ENCODE measurements at regions not wholly inside any gene's neighbourhood (a gene's known extent, or its start where the extent isn't known, plus 50 kb on each side); places are given as distances from the start of the nearest gene placed in this dataset.
"Not testable (repeated sequence)": the region's sequence is repeated elsewhere in the genome, so short reads cannot be mapped to it uniquely, and the experiment has no call there.

GRCh38 chr3:125771506-125771905 lies 176.2 kb upstream of the OSBPL11 start:
- ATAC-seq; POLR2A ChIA-PET; DNase-seq; intact Hi-C loops (cut with micrococcal nuclease); H3K4me3 ChIP-seq (ENCODE audit: low read length); H3K4me3 Mint-ChIP-seq; CTCF ChIA-PET; H3K36me3 Mint-ChIP-seq; H3K4me1 ChIP-seq (ENCODE audit: control insufficient read depth in 2 of 2, insufficient read depth in 2 of 2, low read length in 2 of 2); H3K27ac Mint-ChIP-seq; H3K36me3 ChIP-seq (ENCODE audit: control insufficient read depth in 2 of 3, insufficient read depth in 3 of 3, low read length in 3 of 3); H3K27me3 ChIP-seq (ENCODE audit: control insufficient read depth in 2 of 2, insufficient read depth in 2 of 2, low read length in 2 of 2); H3K27ac ChIP-seq (ENCODE audit: low read depth, low read length); H3K9me3 ChIP-seq (ENCODE audit: control insufficient read depth in 2 of 3, low read length in 3 of 3); H3K4me1 Mint-ChIP-seq; H3K9me3 Mint-ChIP-seq: not testable (repeated sequence)
- peaks cover 4 to 15% (median 5%) of the 10 kb centered on the region in 5 donors for H3K27me3 Mint-ChIP-seq

- ATAC-seq; H3K9me3 Mint-ChIP-seq; POLR2A ChIA-PET; H3K27ac ChIP-seq (ENCODE audit: low read depth, low read length); H3K4me1 ChIP-seq (ENCODE audit: control insufficient read depth in 2 of 2, insufficient read depth in 2 of 2, low read length in 2 of 2); H3K36me3 ChIP-seq (ENCODE audit: control insufficient read depth in 2 of 3, insufficient read depth in 3 of 3, low read length in 3 of 3); H3K4me1 Mint-ChIP-seq; H3K9me3 ChIP-seq (ENCODE audit: control insufficient read depth in 2 of 3, low read length in 3 of 3); H3K4me3 ChIP-seq (ENCODE audit: low read length); intact Hi-C loops (cut with micrococcal nuclease); CTCF ChIA-PET; H3K27ac Mint-ChIP-seq; H3K36me3 Mint-ChIP-seq; H3K27me3 ChIP-seq (ENCODE audit: control insufficient read depth in 2 of 2, insufficient read depth in 2 of 2, low read length in 2 of 2); H3K4me3 Mint-ChIP-seq; DNase-seq; H3K27me3 Mint-ChIP-seq: not testable (repeated sequence)
Measured at GRCh38 chr3:125774433-125775034, 179.2 kb upstream of the OSBPL11 start.

DNA sequence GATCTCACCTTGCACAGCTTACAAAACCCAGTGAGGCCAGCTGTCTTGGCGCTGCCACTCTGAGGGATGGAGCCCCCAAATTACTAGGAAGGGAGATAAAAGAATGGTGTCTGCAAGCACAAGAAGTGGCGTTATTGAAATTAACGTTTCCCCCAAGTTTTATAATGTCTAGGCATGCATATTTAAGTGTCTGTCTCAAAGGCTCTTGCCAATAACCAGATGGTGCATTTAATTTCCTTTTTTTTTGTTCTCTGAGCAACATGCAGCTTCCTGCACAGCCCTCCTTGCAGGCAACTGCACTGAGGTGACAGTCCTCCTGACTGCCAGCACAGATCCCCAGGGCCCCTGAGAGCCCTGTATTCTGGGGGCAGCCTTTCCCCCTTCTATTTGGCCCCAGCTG lies 179.8 kb upstream of the OSBPL11 start:
- H3K27me3 Mint-ChIP-seq; H3K36me3 ChIP-seq (ENCODE audit: control insufficient read depth in 2 of 3, insufficient read depth in 3 of 3, low read length in 3 of 3); H3K4me1 ChIP-seq (ENCODE audit: control insufficient read depth in 2 of 2, insufficient read depth in 2 of 2, low read length in 2 of 2); H3K4me3 Mint-ChIP-seq; H3K4me1 Mint-ChIP-seq; H3K4me3 ChIP-seq (ENCODE audit: low read length); POLR2A ChIA-PET; H3K36me3 Mint-ChIP-seq; H3K9me3 ChIP-seq (ENCODE audit: control insufficient read depth in 2 of 3, low read length in 3 of 3); CTCF ChIA-PET; H3K27ac Mint-ChIP-seq; H3K27ac ChIP-seq (ENCODE audit: low read depth, low read length); ATAC-seq; DNase-seq; intact Hi-C loops (cut with micrococcal nuclease); H3K9me3 Mint-ChIP-seq; H3K27me3 ChIP-seq (ENCODE audit: control insufficient read depth in 2 of 2, insufficient read depth in 2 of 2, low read length in 2 of 2): not testable (repeated sequence)

- intact Hi-C loops (cut with micrococcal nuclease); POLR2A ChIA-PET; DNase-seq; H3K9me3 Mint-ChIP-seq; H3K4me1 Mint-ChIP-seq; ATAC-seq; H3K9me3 ChIP-seq (ENCODE audit: control insufficient read depth in 2 of 3, low read length in 3 of 3); H3K27ac ChIP-seq (ENCODE audit: low read depth, low read length); H3K36me3 Mint-ChIP-seq; H3K4me3 ChIP-seq (ENCODE audit: low read length); H3K27me3 Mint-ChIP-seq; H3K36me3 ChIP-seq (ENCODE audit: control insufficient read depth in 2 of 3, insufficient read depth in 3 of 3, low read length in 3 of 3); H3K27me3 ChIP-seq (ENCODE audit: control insufficient read depth in 2 of 2, insufficient read depth in 2 of 2, low read length in 2 of 2); CTCF ChIA-PET; H3K4me1 ChIP-seq (ENCODE audit: control insufficient read depth in 2 of 2, insufficient read depth in 2 of 2, low read length in 2 of 2); H3K27ac Mint-ChIP-seq; H3K4me3 Mint-ChIP-seq: not testable (repeated sequence)
Measured at GRCh38 chr3:125775606-125776294, 180.5 kb upstream of the OSBPL11 start.

DNA sequence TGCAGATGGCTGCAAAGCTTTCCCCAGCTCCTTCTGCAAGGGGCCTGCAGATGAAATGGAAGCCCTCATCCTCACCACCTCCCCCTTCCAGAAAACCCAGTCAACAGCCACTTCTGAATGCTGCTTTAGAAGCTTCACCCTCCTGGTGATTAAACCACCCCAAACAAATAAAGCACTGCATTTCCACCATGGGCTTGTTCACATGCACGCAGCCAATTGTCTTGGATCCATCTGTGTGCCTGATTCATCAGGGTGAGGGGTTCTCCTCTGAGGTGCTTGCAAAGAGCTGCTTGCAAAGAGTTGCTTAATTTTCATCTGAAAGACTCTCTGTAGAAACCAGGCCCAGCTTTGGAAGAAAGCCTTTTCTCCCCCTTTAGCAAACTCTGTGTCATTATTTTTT lies 184.0 kb upstream of the OSBPL11 start:
- H3K27ac ChIP-seq (ENCODE audit: low read depth, low read length); H3K9me3 Mint-ChIP-seq; H3K4me3 Mint-ChIP-seq; H3K27me3 ChIP-seq (ENCODE audit: control insufficient read depth in 2 of 2, insufficient read depth in 2 of 2, low read length in 2 of 2); H3K9me3 ChIP-seq (ENCODE audit: control insufficient read depth in 2 of 3, low read length in 3 of 3); H3K4me1 Mint-ChIP-seq; ATAC-seq; POLR2A ChIA-PET; H3K4me1 ChIP-seq (ENCODE audit: control insufficient read depth in 2 of 2, insufficient read depth in 2 of 2, low read length in 2 of 2); CTCF ChIA-PET; H3K36me3 ChIP-seq (ENCODE audit: control insufficient read depth in 2 of 3, insufficient read depth in 3 of 3, low read length in 3 of 3); H3K4me3 ChIP-seq (ENCODE audit: low read length); H3K27me3 Mint-ChIP-seq; H3K36me3 Mint-ChIP-seq; H3K27ac Mint-ChIP-seq; intact Hi-C loops (cut with micrococcal nuclease); DNase-seq: not testable (repeated sequence)

DNA sequence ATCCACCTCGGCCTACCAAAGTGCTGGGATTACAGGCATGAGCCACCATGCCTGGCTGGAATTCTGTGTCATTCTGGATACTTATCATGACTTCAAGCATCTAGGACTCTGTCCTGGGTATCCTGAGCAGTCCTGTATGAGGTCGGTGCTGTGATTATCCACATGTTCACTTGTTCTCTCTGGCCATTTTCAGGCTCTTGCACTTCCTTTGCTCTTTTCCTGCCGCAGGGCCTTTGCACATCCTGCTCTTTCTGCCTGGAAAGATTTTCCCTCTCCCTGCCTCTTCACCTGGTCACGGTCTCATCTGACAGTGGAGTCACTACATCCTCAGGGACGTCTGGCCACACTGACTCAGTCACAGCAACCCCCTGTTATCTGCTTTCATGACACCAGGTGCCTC lies 184.6 kb upstream of the OSBPL11 start:
- H3K4me1 ChIP-seq (ENCODE audit: control insufficient read depth in 2 of 2, insufficient read depth in 2 of 2, low read length in 2 of 2); H3K9me3 ChIP-seq (ENCODE audit: control insufficient read depth in 2 of 3, low read length in 3 of 3); H3K27me3 Mint-ChIP-seq; H3K4me3 Mint-ChIP-seq; H3K4me1 Mint-ChIP-seq; H3K36me3 Mint-ChIP-seq; POLR2A ChIA-PET; H3K36me3 ChIP-seq (ENCODE audit: control insufficient read depth in 2 of 3, insufficient read depth in 3 of 3, low read length in 3 of 3); H3K9me3 Mint-ChIP-seq; H3K4me3 ChIP-seq (ENCODE audit: low read length); intact Hi-C loops (cut with micrococcal nuclease); DNase-seq; ATAC-seq; H3K27ac Mint-ChIP-seq; H3K27ac ChIP-seq (ENCODE audit: low read depth, low read length); H3K27me3 ChIP-seq (ENCODE audit: control insufficient read depth in 2 of 2, insufficient read depth in 2 of 2, low read length in 2 of 2); CTCF ChIA-PET: not testable (repeated sequence)

DNA sequence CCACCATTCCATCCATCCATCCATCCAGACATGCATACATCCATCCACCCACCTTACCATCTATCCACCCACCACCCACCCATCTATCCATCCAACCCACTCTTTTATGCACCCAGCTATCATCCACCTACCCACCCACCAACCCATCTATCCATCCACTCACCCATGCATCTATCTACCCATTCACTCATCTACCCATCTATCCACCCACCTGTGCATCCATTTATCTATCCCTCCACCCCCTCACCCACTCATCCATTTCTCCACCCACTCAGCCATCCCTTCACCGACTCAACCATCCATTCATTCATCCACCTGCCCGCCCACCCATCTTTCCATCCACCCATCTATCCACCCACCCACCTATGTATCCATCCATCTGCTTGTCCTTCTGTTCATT lies 186.4 kb upstream of the OSBPL11 start:
- H3K27ac Mint-ChIP-seq; CTCF ChIA-PET; H3K4me3 Mint-ChIP-seq; ATAC-seq; H3K4me3 ChIP-seq (ENCODE audit: low read length); H3K9me3 Mint-ChIP-seq; H3K27ac ChIP-seq (ENCODE audit: low read depth, low read length); H3K36me3 Mint-ChIP-seq; H3K36me3 ChIP-seq (ENCODE audit: control insufficient read depth in 2 of 3, insufficient read depth in 3 of 3, low read length in 3 of 3); H3K4me1 ChIP-seq (ENCODE audit: control insufficient read depth in 2 of 2, insufficient read depth in 2 of 2, low read length in 2 of 2); H3K4me1 Mint-ChIP-seq; H3K9me3 ChIP-seq (ENCODE audit: control insufficient read depth in 2 of 3, low read length in 3 of 3); intact Hi-C loops (cut with micrococcal nuclease); H3K27me3 ChIP-seq (ENCODE audit: control insufficient read depth in 2 of 2, insufficient read depth in 2 of 2, low read length in 2 of 2); DNase-seq; POLR2A ChIA-PET: not testable (repeated sequence)
- peaks cover 0 to 12% (median 6%) of the 10 kb centered on the region in 5 donors for H3K27me3 Mint-ChIP-seq

All from naive thymus-derived CD4-positive, alpha-beta T cell (primary cell).